ENCODE measurements at regions not wholly inside any gene's neighbourhood (a gene's known extent, or its start where the extent isn't known, plus 50 kb on each side); places are given as distances from the start of the nearest gene placed in this dataset.
"Not testable (repeated sequence)": the region's sequence is repeated elsewhere in the genome, so short reads cannot be mapped to it uniquely, and the experiment has no call there.

DNA sequence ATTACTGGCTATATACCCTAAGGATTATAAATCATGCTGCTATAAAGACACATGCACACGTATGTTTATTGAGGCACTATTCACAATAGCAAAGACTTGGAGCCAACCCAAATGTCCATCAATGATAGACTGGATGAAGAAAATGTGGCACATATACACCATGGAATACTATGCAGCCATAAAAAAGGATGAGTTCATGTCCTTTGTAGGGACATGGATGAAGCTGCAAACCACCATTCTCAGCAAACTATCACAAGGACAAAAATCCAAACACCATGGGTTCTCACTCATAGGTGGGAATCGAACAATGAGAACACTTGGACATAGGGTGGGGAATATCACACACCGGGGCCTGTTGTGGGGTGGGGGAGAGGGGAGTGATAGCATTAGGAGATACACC lies 72.7 kb downstream of the VSIG4 start:
- TF ChIP-seq, protein P1, sequence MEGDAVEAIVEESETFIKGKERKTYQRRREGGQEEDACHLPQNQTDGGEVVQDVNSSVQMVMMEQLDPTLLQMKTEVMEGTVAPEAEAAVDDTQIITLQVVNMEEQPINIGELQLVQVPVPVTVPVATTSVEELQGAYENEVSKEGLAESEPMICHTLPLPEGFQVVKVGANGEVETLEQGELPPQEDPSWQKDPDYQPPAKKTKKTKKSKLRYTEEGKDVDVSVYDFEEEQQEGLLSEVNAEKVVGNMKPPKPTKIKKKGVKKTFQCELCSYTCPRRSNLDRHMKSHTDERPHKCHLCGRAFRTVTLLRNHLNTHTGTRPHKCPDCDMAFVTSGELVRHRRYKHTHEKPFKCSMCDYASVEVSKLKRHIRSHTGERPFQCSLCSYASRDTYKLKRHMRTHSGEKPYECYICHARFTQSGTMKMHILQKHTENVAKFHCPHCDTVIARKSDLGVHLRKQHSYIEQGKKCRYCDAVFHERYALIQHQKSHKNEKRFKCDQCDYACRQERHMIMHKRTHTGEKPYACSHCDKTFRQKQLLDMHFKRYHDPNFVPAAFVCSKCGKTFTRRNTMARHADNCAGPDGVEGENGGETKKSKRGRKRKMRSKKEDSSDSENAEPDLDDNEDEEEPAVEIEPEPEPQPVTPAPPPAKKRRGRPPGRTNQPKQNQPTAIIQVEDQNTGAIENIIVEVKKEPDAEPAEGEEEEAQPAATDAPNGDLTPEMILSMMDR (IDR thresholded peaks at IDR 0.05; ENCODE audit: insufficient read depth, low read depth, low read length) = not testable (repeated sequence)
- TF ChIP-seq EZH2 (IDR thresholded peaks at IDR 0.05; ENCODE audit: insufficient read depth, low read length) = not testable (repeated sequence)
